NOMO-1 treated with dmso at 0.1 percent for 144 hours (cell line): ENCODE measurements at regions not wholly inside any gene's neighbourhood (a gene's known extent, or its start where the extent isn't known, plus 50 kb on each side); places are given as distances from the start of the nearest gene placed in this dataset.

Experiments used
- DNase-seq: peaks from one replicate; lab custom pipeline; 2025; ENCODE audit not compliant: unreplicated experiment; lab: John Stamatoyannopoulos, UW

DNA sequence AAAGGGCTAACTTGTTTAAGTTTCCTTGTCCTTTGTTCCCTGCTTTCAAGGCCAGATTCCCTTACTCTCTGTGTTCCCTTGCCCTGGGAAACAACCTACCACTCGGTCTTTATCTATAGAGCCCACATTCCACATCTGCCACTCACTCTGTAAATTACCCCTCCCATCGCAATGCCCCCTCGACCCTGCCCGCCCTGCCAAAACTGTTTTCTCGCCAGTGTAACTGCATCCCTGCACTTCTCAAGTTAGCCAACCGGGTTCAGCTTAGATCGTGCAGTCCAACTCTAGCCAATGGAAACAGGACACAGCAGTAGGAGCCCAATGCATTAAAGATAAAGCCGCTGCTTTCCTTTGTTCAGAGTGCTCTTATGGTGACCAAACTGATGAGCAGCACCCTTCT is 263.6 kb downstream of the TBL1XR1 start:
- DNase-seq, result no peak

DNA sequence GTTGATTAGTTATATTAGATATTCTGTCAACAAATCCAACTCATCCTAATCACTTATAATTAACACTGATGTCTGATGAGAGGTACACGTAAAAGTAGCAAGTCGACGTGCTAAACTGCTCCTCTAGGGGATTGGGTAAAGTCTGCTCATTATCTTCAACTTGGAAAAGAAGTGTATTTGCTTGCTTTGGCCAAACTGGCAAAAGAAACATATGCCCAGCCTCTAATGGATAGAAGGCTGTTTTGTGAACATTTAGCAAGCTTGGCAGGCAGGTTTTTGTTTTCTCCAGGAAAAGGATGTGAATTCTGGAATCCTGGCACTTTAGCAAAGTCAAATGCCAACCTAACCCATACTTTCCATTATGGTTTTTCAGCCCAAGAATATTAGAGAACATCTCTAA is 264.8 kb downstream of the TBL1XR1 start:
- no peak for DNase-seq

DNA sequence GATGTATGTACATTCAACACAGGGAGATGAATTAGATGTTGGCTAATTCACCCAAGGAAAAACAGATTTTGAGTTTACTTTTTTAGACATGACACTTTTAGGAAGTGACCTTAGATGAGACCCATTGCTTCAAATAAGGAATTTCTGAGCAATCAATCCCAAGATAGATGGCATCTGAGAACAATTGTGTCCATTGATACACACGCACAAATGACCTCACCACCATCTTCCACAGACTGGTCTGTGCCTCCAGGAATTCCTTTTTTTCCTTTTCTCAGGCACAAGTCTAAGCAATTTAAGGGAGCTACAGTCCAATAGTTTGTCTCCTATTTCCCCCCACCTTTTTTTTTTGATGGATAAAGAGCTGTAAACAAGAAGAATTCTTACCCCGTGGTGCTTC is 265.3 kb downstream of the TBL1XR1 start:
- DNase-seq, result no peak

DNA sequence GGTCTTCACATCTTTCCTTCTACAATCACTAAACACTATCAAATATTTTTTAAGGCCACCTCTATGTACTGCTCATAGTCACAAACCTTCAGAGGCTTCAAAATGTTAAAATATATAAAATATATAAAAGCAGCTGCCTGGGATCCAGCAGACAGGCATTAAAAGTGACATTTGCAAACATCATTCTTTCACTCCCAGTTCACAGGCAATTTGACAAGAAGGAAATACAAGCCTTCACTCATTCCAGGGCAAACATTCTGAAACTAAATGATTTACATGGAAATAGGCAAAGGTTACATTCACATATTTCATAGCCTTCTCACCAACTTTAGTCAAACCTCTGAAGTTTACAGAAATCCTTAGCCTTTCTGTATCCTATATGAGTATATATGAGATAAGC is 266.3 kb downstream of the TBL1XR1 start:
- no peak for DNase-seq

DNA sequence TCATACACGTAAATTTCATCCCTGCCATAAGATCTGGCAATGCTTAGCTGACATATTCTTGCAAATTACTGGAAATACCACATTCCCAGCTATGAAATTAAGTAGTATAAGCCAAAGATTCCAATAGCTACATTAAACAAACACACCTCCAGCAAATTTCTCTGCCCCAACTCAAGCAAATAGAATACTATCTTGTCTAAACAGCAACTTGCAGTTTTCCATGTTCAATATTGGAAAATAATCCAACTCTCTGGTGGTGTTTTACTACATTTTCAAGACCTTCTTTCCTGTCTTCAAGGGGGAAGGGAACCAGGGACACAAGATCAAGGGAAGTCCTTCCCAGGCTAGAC is 268.7 kb downstream of the TBL1XR1 start:
- no peak for DNase-seq

DNA sequence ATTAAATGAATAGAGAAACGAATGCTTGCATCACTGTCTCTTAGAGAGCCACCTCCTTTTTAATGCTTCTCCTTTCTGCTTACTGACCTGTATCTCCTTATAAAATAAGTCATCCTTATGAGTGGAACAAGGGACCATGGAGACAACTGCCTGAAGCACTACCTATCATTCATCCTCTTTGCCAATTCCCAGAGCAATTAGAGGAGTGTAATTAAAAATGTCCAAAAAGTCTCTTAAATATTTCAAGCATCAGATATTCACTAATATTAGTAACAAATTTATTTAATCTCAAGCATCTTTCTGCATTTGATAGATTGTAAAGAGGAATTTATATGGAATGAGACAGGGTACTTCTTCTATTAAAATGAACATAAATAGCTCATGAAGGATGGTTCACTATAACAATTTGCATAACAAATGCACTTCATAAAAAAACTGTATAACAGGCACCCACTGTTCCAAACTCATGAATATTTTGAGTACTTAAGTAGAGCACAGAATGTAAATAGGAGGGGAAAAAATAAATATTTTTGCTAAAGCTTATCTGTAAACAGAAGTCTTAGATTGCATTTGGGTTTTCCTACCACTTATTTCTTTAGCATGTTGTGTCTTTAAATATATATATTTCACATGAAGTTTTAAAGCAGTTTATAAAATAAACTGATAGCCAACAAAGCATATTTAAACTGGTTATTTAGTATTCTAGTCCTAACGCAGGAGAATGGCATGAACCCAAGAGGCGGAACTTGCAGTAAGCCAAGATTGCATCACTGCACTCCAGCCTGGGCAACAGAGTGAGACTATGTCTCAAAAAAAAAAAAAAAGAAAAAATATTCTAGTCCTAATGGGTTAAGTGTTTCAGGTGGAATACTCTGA is 269.3 kb downstream of the TBL1XR1 start:
- no peak for DNase-seq

DNA sequence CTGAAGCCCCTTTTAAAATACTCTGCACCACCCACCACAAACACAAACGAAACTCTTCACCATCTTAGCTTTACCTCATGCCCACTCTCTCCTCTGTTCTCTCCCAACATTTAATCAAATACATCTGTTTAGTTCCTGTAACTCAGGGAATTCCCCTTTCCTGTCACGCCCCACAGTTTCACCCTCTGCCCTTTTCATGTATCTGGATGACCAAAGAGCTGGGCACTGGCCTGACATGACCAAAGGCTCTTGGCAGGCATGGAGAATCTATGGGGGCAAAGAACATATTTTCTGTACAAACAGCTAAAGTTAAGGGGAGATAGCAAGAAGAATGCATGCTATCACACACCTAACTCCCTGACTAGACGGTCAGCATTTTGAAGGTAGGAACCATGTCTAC is 270.0 kb downstream of the TBL1XR1 start:
- no peak for DNase-seq

DNA sequence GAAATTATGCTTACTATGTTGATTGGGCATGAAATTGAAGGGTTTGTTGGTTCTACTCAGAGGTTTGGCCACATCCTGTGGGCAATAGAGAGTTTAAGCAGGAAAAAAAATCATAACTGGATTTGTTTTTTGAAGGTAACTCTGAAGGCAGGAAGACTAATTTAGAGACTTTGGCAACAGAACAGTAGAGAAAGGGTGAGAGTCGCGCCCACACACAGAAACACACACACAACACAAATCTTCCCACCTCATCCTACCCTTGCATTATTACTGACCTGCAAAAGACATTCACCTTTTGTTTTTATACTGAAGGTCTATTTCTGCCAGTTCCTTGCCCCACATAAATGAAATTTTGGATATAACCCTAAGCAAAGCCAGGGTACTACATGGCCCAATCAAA is 270.6 kb downstream of the TBL1XR1 start:
- DNase-seq, result no peak

DNA sequence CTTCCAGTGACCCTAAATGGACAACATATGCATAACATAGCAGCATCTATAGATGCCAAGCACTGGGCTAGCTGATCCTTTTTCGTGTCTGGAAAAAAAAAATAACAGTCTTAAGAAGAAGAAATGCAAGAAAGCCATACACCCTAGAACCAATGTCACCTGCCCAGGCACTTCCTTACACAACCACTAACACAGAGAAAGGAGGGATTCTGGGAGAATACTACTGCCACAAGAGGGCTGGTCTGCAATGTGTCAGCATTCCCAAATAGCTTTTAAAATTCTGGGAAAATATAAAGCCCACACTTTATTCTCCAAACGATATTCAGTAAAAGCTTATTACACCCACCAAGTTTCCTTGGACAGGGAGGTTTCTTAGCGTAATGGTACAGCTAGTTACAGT is 271.2 kb downstream of the TBL1XR1 start:
- DNase-seq, result no peak

DNA sequence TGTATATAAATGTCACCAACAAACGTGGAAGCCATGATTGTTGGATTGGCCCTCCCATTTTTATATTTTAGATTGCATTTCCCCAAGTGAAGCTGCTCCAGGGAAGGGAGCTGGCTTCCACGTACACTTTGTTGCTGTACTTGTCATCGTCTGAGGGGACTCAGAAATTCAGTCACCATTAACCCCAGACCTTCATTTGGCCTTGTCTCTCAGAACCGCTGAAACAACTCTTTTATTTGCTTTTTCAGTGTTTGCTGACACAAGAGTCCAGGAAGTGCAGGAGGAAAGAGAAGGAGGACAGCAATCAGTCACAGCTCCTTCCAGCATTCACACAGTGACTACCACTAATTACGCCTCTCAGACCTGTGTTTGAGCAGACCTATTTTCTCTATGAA is 276.5 kb downstream of the TBL1XR1 start:
- DNase-seq, result no peak

DNA sequence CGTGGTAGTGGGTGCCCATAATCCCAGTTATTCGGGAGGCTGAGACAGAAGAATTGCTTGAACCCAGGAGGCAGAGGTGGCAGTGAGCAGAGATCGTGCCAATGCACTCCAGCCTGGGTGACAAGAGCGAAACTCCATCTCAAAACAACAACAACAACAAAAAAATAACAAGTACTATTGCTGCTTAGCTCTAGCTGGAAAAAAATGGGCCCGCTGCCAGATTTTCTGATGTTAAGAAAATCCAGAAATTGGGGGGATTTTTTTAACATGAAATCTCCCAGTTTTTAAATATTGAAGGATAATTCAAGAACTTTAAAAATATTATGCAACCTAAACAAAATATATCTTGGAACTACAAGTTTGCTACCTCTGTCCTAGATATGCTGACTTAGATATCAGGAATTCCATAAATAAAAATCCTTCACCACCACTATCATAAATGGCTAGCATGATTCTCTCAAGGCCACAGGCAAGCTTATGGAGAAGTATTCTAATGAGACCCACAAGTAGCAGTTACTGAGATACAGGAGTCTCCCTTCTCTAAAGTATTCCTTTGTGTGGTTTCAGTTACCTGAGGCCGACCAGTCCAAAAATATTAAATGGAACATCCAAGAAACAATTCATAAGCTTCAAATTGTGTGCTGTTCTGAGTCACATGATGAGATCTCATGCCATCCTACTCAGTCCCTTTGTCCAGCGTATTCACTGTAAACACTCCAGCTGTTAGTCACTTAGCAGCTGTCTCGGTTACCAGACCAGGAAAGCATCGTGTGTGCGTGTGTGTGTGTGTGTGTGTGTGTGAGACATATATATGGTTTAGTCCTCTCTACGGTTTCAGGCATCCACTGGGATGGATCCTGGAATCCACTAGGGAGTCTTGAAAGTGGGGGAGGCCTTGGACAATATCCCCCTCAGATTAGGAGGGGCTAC is 277.2 kb downstream of the TBL1XR1 start:
- no peak for DNase-seq

DNA sequence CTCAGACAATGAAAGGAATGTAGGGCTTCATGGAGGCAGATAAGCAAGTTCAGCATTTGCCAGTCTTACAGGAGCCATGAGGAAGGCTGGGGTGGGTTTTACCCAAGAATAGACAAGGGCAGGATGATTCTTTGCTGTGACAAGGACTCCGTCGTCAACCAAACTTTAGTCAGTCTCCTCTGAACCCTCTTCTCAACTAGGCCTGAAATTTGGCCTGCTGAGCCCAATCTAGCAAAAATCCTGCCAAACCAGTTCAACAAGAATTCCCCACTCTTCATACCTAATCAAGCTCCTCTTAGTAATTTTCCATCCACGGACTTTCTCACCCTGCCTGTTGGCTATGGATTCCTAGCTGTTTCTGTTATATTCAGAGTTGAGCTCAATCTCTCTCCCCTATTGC is 280.5 kb downstream of the TBL1XR1 start:
- DNase-seq, result no peak

DNA sequence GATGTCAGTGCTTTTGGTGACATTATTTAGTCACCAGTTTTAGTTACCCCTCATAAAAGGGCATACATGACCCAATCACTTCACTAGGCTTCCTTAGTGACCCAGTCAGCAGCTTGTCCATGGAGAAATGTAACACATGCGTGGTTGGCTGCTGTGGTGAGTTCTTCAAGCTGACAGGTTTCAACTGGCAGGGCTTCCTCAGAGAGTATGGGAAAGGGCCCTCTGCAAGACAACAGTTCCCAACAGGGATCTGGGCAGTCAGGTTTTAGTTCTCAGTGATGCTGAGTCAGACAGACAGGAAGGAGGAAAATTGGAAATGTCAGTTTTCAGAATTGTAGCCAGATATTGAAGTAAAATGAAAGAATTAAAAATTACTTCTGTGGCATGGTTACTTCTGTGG is 282.5 kb downstream of the TBL1XR1 start:
- no peak for DNase-seq

DNA sequence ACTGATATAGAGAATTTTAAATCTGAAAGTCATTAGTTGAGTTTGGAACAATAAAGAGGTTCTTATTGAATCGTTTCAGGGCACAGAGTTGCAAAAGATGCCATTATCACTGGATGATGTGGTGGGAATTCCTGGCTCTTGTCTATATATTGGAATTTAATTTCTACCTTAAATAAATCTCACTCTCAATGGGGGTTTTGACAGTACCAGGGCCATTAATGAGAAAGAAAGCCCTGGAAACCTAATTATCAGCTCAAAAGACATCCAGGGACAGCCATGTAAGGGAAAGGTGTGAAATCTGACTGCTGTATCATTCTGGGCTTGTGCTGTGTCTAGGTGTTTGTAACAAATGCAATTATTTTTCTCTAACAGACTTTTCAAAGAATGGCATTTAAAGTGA is 285.7 kb downstream of the TBL1XR1 start:
- DNase-seq, result no peak

DNA sequence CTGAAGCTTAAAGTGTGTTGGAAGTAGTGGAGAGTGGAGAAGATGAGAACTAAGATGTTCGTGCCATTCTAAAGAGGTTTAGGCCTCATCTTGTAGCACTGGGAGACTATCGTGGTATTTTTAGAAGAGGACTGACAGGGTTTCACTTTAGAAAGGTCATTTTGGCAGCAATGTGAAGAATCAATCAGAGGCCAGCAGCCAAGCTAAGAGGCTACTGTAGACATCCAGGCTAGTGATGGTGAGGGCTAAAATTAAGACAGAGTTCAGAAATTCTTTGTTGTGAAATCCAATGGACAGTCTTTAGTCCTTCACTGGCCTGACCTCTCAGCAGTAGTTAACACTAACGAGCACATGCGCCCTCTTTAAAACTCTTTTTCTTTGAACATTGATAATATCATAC is 288.2 kb downstream of the TBL1XR1 start:
- DNase-seq, result no peak

DNA sequence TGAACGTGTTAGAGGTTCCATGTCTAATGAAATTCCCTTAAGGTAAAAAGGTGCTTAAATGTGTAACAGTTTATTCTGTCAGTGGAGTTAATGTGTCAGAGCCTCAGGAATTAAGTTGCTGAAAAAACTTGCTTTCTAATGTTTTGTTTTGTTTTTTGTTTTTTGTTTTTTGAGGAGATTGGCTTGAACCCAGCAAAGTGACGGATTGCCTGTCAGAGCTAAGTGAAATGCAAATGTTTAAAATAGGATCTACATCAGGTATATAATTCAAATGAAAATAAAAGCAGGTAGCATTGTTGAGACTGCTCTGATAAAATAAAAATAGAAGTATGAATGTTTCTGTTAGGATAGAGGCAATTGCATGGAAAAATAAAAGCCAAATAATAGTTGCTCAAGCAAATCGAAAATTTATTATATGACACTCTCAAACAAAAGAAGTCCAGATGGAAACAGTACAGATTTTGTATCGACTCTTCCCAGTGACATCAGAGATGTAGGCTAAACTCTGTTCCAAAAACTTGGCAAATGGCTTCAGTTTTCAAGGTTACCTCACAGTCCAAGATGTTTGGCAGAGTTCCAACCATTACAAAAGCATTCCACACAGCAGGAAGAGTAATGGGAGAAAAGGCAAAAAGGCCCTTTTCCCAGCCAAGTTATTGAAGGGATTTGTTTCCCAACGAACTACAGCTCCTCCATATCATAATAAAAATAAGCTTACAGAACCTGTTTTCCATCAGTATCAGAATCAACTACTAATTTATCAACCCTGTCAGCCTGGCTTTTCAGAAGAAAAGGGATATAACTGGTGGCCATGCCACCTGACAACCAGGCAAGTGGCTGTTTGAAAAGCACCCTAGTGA is 291.0 kb downstream of the TBL1XR1 start:
- DNase-seq, result no peak

DNA sequence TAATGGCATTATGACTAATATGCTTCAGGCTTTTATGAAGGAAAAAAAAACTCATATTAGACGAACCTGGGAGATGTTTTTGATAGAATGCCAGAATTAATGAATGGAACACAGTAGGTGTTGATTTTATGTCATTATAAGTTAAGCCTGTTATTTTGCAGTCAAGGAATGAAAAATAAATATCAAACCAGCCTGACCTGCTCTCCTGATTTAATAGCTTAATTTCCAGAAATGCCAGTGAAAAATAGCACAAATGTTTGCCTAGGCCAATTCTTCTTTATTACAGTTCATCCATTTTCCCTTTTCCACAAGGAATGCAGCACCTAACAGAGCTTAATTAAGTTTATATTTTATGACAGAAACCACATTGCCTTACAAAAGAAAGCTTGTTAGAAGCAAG is 292.0 kb downstream of the TBL1XR1 start:
- no peak for DNase-seq

DNA sequence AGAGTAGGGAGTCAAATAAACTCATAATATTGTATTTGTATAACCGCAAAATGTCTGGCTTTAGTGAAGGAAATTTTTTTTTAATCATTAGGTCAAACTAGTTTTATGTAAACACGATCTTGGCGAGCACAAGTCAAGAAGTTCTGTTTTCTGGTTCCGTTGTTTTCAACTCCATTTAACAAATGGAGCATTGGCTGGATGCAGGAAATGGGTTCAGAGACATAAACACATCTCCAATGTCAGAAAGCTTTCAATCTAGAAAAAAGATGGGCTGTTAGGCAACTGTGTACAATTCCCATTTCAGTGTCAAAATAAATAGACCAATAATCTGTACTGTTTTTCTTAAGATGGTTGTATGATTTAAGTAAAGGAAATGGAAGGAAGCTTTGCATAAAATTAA is 292.8 kb downstream of the TBL1XR1 start:
- DNase-seq, result no peak

DNA sequence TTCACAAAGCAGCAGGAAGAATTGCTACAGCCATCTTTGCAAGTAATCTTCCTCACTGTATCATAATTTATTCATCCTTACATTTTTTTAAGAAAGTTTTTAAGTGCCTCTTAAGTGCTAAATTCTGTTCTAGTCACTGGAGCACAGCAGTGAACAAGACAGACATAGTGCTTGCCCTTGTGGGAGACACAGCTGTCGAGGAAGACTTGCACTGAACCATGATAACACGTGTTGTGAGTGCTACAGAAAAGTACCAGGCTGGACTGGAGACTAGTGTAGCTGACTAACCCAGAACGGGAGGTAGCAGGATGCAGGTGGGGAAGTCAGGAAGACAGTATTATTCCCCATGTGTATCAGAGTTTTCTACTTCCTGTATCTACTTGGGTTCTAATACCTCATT is 300.6 kb downstream of the TBL1XR1 start:
- DNase-seq, result no peak

DNA sequence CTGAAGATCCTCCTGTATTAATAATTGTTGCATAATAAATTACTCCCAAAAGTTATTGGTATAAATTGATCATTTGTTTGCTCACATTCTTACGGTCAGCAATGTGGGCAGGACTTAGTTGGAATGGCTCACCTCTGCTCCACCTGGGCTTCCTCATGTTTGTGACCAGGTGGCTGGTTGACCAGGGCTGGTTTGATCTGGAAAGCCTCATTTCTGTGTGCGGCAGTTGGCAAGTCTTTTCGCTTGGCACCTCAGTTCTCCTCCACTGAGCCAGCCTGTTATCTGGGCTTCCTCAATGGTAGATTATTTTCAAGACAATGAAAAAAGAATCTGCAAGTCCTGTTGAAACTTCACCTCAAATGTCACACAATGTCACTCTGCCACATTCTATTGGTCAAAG is 301.1 kb downstream of the TBL1XR1 start:
- no peak for DNase-seq

DNA sequence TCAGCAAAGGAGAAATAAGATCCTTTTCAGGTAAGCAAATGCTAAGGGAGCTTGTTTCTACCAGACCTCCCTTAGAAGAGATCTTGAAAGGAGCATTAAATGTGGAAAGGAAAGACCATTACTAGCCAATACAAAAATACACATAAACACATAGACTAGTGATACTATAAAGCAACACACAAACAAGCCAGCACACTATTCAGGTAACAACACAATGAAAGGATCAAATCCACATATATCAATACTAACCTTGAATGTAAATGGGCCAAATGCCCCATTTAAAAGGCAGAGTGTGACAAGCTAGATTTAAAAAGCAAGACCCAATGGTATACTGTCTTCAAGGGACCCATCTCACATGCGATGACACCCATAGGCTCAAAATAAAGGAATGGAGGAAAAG is 317.6 kb downstream of the TBL1XR1 start:
- no peak for DNase-seq
